ENCODE measurements at regions not wholly inside any gene's neighbourhood (a gene's known extent, or its start where the extent isn't known, plus 50 kb on each side); places are given as distances from the start of the nearest gene placed in this dataset.
"Not testable (repeated sequence)": the region's sequence is repeated elsewhere in the genome, so short reads cannot be mapped to it uniquely, and the experiment has no call there.

GRCh38 chr1:208349694-208350330 lies 105.6 kb upstream of the PLXNA2 start:
- no peak for DNase-seq

- DNase-seq: no peak
These were observed 106.6 kb upstream of the PLXNA2 start for GRCh38 chr1:208350815-208351214.

DNA sequence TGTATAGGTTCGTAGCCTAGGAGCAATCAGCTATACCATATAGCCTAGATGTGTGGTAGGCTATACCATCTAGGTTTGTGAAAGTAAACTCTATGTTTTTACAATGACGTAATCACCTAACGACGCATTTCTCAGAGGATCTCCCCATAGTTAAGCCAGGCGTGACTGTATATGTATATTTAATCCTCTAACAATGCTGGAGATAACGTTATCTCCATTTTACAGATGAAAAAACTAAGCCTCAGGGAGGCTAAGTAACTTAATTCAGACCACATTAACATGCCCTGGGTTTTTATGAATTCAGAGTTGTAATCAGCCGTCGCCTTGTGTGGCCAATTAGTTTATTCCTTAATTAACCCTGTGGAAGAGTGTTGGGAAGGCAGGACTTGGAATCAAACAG lies 107.7 kb upstream of the PLXNA2 start:
- DNase-seq: no peak

GRCh38 chr1:208353797-208354196 lies 109.6 kb upstream of the PLXNA2 start:
- DNase-seq: not testable (repeated sequence)

DNA sequence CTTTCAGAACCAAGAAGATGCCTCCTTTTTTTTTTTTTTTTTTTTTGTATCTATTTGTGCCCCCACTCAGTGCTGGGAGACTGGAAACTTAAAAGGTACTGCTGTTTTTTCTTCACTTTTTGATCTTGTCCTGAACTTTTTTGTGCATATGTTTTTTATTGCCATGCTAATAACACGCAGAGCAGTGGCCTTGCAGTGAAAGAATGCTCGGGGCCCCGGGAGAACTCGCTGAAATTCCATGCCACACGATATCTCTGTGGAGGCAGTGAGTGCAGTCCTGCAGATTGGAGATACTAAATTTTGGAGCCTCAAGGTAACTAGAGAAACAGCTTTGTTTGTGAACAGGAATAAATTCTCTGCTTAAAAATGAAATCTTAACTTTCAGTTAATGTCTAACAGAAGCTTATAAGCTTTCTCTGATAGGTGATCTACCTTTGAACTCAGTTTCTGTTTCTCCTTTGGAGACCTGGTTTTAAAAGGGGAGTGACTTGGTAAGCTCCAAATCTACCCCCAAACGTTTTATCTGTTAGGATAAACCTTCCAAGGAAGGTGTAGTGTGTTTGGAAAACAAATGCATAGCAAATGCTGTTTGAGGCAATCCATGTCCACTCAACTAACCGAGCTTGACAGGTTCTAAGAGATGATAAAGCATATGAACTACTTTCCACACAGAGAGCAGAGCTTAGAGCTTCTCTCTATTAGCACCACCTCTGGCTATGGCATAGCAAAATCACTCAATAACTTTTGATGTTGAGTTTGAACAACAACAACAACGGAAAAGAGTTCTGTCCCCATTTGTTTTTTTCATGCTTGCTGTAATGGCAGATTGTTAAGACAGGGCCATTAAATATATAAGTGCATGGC lies 113.7 kb upstream of the PLXNA2 start:
- DNase-seq: no peak

DNA sequence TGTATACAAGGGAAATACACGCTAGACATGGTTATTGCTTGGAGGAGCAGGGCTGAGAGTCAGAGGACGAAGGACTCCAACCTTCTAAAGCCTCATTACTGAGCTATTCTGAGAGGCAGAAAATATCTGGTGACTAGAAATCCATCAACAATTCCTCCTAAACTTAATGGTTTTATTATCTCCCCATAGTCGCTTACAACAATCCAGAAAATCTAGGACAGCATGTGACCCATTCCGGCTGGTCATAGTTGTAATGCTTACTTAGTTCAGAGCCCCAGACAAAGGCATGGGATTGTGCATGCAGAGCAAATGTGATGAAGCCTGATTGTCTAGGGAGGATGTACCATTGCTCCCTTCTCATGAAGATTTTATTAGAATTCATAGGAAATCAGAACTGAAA lies 114.5 kb upstream of the PLXNA2 start:
- no peak for DNase-seq

DNA sequence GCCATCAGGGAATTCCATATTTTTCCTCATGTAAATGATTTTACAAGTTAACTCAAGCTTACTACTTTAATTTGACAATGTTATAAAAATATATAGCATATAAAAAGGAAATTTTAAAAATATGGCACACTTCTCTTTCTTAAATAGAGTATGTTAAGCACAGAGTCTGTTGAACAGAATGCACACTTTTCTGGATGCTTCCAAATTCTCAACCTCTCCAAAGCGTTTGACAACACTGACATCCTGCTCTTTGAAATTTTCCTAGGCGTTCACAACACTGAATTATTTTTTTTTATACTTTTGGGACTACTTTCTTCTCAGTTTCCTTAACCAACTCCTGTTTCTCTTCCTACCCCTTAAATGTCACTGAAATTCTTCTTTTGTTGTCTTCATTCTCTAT lies 117.8 kb upstream of the PLXNA2 start:
- DNase-seq: no peak

GRCh38 chr1:208366559-208366958 lies 122.4 kb upstream of the PLXNA2 start:
- no peak for DNase-seq

- no peak for DNase-seq
These were observed 124.9 kb upstream of the PLXNA2 start for GRCh38 chr1:208369045-208369444.

DNA sequence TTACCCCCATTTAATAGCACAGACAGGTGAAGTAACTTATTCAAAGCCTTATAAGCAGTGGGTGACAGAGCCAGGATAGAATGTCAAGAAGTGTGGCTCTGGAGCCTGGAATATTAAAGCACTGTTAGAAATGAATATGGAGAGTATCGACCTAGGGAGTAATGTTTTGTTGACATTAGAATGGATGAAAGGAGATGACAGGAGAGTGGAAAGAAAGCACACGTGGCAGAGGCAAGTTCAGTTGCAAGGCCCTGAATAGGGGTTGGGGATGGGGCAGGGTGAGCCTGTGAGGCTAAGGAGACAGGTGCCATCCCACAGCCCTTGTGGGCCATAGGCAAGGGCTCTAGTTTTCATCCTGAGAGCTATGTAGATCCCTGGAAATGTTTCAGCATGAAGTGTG lies 125.5 kb upstream of the PLXNA2 start:
- DNase-seq: no peak

GRCh38 chr1:208374391-208374941 lies 130.3 kb upstream of the PLXNA2 start:
- no peak for DNase-seq

- DNase-seq: no peak
These were observed 137.3 kb upstream of the PLXNA2 start for GRCh38 chr1:208381481-208381880.

- DNase-seq: no peak
These were observed 144.0 kb upstream of the PLXNA2 start for GRCh38 chr1:208387908-208388811.

GRCh38 chr1:208393416-208393815 lies 149.2 kb upstream of the PLXNA2 start:
- DNase-seq: no peak

DNA sequence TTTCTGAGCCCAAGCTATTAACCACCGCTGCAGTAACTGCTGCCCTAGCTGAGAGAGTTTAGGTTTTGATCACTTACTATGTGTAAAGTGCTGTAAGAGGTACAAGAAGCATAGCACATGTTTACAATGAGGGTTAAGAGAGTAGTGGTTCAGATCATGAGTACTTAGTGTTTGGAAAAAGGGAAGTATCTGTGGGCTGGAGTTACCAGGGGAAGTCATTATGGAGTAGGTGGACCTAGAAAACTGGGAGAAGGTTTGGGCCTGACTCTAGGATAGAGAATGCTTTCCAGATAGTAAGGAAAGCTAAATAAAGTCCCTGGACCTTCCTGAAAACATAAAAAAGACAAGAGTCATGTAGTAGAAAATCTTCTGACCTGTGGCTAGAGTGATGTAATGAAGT lies 149.6 kb upstream of the PLXNA2 start:
- DNase-seq: no peak

DNA sequence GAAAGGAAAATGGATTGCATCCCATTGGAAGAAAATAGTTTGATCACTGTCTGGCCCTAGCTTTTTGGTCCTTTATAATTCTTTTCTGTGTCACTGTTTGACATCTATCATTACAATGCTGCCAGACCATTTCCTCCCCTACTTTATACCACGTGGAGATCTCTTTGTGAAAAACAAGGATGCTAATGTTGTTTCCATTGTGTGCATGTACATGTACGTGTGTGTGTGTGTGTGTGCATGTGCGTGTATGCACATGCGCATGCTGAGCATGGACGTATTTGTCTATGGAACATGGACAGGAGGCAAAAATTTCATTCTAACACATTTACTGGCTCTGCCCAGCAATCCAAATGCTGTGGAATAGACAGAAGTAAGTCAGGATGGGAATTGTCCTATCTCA lies 153.1 kb upstream of the PLXNA2 start:
- no peak for DNase-seq

- DNase-seq: no peak
These were observed 160.8 kb upstream of the PLXNA2 start for GRCh38 chr1:208405014-208405413.

DNA sequence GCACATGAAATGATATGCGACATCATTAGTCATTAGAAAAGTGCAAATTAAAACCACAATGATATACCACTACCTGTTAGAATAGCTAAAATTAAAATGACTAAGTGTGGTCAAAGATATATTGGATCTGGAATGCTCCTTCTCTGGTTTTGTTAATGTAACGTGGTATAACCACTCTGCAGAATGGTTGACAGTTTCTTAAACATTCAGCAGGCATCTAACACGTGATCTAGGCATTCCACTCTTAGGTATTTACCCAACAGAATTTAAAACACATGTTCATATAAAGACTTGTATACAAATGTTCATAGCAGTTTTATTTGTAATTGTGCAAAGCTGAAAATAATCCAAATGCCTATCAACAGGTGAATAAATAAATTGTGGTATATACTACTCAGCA lies 165.0 kb upstream of the PLXNA2 start:
- no peak for DNase-seq

- no peak for DNase-seq
These were observed 166.2 kb upstream of the PLXNA2 start for GRCh38 chr1:208410409-208410808.

GRCh38 chr1:208413006-208413405 lies 168.8 kb upstream of the PLXNA2 start:
- DNase-seq: no peak

- DNase-seq: no peak
These were observed 174.5 kb upstream of the PLXNA2 start for GRCh38 chr1:208418667-208419066.

DNA sequence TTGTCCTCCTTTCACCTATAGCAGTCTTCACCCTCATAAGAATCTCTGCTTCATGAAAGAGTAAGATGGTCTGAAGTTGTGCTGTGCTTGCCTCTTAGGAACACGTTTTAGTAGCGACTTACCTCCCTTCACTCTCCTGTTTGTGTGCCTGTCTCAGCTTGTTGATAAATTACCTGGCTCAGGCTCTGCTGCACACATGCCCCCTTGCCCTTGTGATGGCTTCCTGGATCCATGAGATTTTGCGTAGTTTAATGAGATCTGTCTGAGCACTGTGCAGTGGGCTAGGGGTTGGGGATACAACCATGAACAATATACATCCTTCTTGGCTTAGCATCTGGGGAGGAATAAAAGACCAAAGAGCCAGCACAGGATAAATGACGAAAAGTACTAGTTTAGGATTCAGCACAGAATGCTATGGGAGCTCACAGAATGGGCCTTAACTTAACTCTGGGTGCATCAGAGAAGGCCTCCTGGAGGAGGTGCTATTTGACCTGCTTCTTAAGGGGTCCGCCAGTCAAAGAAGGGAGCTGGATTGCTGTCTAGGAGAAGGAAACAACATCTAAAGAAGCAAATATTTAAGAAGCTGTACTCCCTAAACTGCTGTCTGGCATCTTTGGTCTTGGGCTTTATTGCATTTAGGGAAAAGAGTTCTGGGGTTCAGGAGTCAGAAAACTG lies 175.7 kb upstream of the PLXNA2 start:
- DNase-seq: no peak

- DNase-seq: no peak
These were observed 176.5 kb upstream of the PLXNA2 start for GRCh38 chr1:208420696-208421095.

Data from DMS79 treated with DMSO at 0.1 percent for 48 hours (cell line).